IPS-20b (cell line): ENCODE measurements at regions not wholly inside any gene's neighbourhood (a gene's known extent, or its start where the extent isn't known, plus 50 kb on each side); places are given as distances from the start of the nearest gene placed in this dataset.

Source experiments
- H3K27ac ChIP-seq: one replicate; pipeline ENCODE4 v1.5.1; 2013; ENCODE audit warnings: low read length
- H3K27me3 ChIP-seq: 2 replicates; pipeline ENCODE4 v1.6.1; 2013; ENCODE audit warnings: mild to moderate bottlenecking, low read length, inconsistent platforms; ENCODE audit not compliant: insufficient read depth
- H3K36me3 ChIP-seq: 2 replicates; pipeline ENCODE4 v1.6.1; 2013; ENCODE audit warnings: low read depth, mild to moderate bottlenecking, inconsistent platforms, low read length, moderate library complexity; ENCODE audit not compliant: insufficient read depth
- H3K4me1 ChIP-seq: 2 replicates; pipeline ENCODE4 v1.6.1; 2013; ENCODE audit warnings: mild to moderate bottlenecking, control low read depth, inconsistent platforms, low read length, moderate library complexity; ENCODE audit not compliant: insufficient read depth
- H3K4me3 ChIP-seq: 2 replicates; pipeline ENCODE4 v1.5.1; 2013; ENCODE audit warnings: mild to moderate bottlenecking, low read length, inconsistent platforms
- H3K9ac ChIP-seq: 2 replicates; pipeline ENCODE4 v1.6.1; 2013; ENCODE audit warnings: low read depth, mild to moderate bottlenecking, inconsistent platforms, low read length, moderate library complexity
- H3K9me3 ChIP-seq: 2 replicates; pipeline ENCODE4 v1.6.1; 2013; ENCODE audit warnings: mild to moderate bottlenecking, low read depth, low read length, inconsistent platforms; ENCODE audit not compliant: insufficient read depth

DNA sequence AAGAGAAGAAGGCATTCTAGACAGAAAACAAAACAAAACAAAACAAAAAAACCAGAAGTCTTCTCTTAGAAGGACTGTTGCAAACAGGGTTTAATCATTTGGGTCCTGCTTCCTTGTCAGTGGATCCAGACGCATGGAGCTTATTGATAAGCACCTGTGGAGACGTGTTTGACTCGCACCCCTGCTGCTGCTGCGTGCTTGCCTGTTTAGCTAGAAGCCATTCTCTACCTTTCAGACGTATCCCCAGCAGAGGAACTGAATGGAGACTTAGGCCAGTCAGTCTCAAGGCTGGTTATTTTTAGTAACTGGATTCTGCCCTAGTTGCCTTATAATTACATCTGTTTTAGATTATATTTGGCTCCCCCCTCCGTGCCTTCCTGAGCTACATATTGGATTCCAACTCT, 186.1 kb upstream of the EEA1 start:
- Histone ChIP-seq H3K4me1 (no peaks in the 10 kb centered on the region), H3K9me3 (no peaks in the 10 kb centered on the region), H3K9ac (no peak overlapping the region), H3K27ac (no peak overlapping the region), H3K36me3 (no peaks in the 10 kb centered on the region), H3K27me3 (no peaks in the 10 kb centered on the region), H3K4me3 (no peak overlapping the region)

DNA sequence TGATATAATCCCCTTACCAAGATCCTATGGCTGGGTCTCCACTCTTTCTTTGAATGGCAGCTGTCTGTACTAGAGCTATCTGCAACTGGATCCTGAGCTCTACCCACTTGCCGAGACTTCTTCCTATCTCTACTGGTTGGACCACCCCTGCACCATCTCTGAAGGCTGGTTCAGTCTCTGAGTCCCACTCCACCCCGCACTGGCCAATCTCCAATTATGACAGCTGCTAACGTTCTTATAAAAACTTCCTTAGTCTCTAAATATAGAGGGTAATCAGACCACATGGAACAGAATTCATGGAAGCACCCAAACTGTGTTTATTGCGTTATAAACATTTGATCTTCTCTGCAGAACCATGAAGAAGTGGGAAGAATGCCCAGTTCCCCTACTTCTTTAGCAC, 186.6 kb upstream of the EEA1 start:
- no peak overlapping the region for H3K9ac ChIP-seq
- H3K4me3 ChIP-seq: no peak overlapping the region
- no peaks in the 10 kb centered on the region for H3K9me3 ChIP-seq
- no peaks in the 10 kb centered on the region for H3K36me3 ChIP-seq
- H3K27ac ChIP-seq: no peak overlapping the region
- no peaks in the 10 kb centered on the region for H3K4me1 ChIP-seq
- H3K27me3 ChIP-seq: no peaks in the 10 kb centered on the region

DNA sequence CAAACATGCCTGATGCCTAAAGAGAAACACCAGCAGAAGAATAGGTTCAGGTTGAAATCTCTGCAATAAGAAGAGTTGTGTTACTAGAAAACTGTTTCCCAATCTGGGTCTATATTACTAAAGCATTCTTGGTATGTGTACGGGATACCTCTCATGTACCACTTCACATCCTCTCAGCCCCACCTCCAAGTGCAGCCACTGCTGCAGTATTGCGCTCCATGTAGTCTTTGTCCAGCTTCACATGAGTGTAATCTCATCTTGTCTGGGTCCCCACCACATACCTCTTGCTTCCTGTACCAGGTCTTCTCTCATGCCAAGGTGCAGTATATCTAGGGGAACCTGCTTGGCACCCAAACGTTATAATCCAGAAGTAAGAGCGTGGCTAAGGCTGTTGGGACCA, 187.5 kb upstream of the EEA1 start:
- no peaks in the 10 kb centered on the region for H3K36me3 ChIP-seq
- H3K9me3 ChIP-seq: no peaks in the 10 kb centered on the region
- H3K27me3 ChIP-seq: no peaks in the 10 kb centered on the region
- H3K27ac ChIP-seq: no peak overlapping the region
- no peaks in the 10 kb centered on the region for H3K4me1 ChIP-seq
- no peak overlapping the region for H3K9ac ChIP-seq
- H3K4me3 ChIP-seq: no peak overlapping the region

DNA sequence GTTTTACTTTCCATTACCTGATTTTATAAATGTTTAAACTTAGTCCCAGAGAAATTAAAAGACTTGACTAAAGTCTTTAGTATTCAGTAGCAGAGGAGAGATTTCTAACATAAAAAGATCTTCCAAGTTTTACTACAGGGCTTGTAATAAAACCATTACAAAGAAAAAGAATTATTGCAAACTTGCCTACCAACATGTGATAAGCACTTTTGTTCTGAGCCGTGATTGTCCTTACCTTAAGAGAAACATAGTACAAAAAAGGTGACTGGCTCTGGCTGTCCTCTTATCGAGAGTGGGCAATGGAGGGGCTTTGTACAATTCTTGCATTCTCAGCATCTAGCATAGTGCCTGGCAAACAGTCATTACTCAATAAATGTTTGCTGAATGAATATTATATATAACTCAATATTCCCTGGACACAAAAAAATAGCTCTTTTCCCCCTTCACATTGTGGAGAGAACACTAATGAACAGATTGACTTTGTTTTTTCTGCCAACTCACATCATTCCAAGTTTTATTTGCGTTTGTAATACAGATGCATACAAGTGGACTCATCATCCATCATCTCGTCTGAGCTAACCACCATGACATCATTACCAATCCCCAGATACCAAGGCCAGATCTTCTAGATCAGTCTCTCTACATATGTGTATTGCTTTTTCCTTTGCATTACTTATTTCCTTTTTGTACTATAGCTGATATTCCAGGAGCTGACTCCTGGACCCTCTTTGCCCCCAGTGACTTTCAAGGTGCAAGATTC, 192.8 kb upstream of the EEA1 start:
- Histone ChIP-seq H3K27me3 (no peaks in the 10 kb centered on the region), H3K9ac (no peak overlapping the region), H3K4me1 (no peaks in the 10 kb centered on the region), H3K27ac (no peak overlapping the region), H3K36me3 (no peaks in the 10 kb centered on the region), H3K4me3 (no peak overlapping the region), H3K9me3 (no peaks in the 10 kb centered on the region)

DNA sequence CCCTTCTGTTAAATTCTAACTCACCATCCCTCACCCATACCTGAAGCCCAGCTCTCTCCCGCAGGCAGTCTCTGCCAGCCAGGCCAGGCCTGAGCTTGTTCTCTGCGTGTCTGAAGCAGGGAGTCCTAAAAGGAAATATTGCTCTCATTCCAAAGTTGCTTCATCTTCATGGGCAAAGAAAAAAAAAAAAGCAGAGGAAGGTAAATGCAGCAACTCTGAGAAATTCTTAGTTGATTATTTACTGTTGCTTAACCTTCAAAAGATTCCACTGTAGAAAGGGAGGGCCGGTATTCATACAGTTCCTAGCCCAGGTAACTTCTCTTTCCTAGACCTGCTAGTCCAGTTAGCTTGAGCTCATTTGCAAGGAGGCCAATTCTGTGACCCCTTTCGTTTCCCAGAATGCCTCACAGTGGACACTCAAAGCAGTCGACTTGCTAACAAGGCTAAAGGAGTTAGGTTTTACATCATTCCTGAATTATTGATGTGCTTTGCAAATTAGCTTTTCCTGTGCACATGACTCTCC, 193.5 kb upstream of the EEA1 start:
- no peaks in the 10 kb centered on the region for H3K4me1 ChIP-seq

DNA sequence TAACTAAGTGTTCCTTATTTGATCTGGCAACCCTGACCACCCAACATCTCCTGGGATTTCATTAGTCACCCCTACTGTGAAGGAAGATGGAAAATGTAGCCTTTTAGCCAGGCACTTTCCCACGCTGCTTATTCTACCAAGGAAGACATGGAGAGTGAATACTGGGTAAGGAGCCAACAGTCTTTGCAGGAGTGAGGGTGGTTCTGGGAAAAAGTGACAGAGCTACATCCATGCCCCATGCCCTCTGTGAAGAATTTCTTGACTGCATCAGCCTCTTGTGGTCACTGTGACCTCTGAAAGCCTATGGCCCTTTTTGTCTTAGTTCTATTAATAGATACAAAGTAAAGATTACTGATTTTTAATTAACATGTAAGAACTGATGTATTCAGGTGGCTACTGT, 196.0 kb upstream of the EEA1 start:
- Histone ChIP-seq H3K4me3 (no peak overlapping the region), H3K4me1 (no peaks in the 10 kb centered on the region), H3K9me3 (no peaks in the 10 kb centered on the region), H3K27ac (no peak overlapping the region), H3K9ac (no peak overlapping the region), H3K27me3 (no peaks in the 10 kb centered on the region), H3K36me3 (no peaks in the 10 kb centered on the region)

More for the DNA sequence above, 193.5 kb upstream of the EEA1 start:
- Histone ChIP-seq H3K9ac (no peak overlapping the region), H3K27ac (no peak overlapping the region), H3K9me3 (no peaks in the 10 kb centered on the region), H3K36me3 (no peaks in the 10 kb centered on the region), H3K4me3 (no peak overlapping the region), H3K27me3 (no peaks in the 10 kb centered on the region)

DNA sequence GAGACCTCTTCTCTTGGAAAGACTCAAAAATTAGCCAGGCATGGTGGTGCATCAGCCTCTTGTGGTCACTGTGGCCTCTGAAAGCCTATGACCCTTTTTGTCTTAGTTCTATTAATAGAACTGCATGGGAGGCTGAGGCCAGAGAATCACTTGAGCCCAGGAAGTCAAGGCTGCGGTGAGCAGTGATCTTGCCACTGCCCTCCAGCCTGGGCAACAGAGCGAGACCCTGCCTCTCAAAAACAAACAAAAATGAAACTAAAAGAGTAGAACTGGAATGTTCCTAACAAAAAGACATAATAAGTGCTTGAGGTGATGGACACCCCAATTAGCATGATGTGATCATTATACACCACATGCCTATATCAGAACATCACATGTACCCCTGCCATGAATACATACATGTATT, 197.0 kb upstream of the EEA1 start:
- Histone ChIP-seq H3K9me3 (no peaks in the 10 kb centered on the region), H3K4me3 (no peak overlapping the region), H3K9ac (no peak overlapping the region), H3K27ac (no peak overlapping the region), H3K36me3 (no peaks in the 10 kb centered on the region), H3K4me1 (no peaks in the 10 kb centered on the region), H3K27me3 (no peaks in the 10 kb centered on the region)

DNA sequence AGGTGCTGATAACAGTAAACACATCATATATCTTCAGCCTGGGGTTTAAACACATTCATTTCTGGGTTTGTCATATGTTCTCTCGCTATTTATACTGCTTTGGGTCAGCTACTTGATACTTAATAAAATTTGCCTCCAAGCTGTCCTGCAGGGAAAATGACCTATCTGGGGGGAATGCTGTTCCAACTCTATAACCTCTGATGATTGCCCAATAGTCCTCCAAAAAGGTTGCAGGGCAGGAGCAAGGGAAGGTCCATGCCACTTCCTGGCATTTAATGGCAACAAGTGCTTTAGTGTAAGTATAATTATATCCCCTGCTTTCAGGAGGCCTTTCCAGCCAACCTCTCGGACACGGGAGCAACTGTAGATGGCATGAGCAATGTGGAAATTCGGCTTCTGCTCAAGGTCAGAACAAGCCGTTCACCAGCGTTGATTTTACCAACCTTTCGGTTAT, 198.0 kb upstream of the EEA1 start:
- H3K9ac ChIP-seq: no peak overlapping the region
- no peak overlapping the region for H3K27ac ChIP-seq
- H3K36me3 ChIP-seq: no peaks in the 10 kb centered on the region
- no peaks in the 10 kb centered on the region for H3K4me1 ChIP-seq
- no peaks in the 10 kb centered on the region for H3K9me3 ChIP-seq
- no peaks in the 10 kb centered on the region for H3K27me3 ChIP-seq
- H3K4me3 ChIP-seq: no peak overlapping the region

DNA sequence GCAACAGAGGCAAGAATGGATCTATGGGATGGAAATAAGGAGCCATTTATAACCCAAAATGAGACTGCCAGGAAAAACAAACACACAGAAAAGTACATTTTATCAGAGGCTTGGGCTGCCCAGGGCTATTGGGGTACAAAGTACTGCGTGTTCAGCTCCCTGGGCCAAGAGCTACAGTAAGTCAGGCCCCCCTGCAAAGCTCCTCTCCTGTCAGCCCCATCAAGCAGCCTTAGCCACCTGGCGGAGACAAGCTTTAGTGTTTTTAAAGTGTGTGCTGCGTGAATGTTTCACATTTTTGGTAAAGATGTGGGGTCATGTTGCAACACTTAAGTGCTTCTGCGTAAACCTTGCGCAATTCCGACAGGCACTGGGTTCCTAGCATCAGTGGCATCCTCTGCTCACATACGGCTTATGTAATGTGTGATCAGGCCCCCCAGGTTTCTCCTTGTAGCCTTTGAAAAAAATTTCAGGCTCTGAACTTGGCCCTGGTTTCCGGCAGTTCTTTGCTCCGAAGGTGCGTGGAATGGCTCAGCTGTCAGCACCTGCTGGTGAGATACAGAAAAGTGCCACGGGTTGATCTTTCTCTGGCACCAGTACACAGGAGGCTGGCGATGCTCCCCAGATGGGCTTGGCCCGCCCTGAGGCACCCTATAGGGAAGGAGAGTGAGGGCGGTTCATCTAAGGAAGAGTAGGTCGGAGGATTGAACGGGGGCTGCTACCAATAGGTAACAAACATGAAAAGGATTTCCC, 198.7 kb upstream of the EEA1 start:
- no peaks in the 10 kb centered on the region for H3K9me3 ChIP-seq
- no peaks in the 10 kb centered on the region for H3K27me3 ChIP-seq
- H3K9ac ChIP-seq: no peak overlapping the region
- H3K4me3 ChIP-seq: no peak overlapping the region
- no peaks in the 10 kb centered on the region for H3K4me1 ChIP-seq
- no peaks in the 10 kb centered on the region for H3K36me3 ChIP-seq
- no peak overlapping the region for H3K27ac ChIP-seq

DNA sequence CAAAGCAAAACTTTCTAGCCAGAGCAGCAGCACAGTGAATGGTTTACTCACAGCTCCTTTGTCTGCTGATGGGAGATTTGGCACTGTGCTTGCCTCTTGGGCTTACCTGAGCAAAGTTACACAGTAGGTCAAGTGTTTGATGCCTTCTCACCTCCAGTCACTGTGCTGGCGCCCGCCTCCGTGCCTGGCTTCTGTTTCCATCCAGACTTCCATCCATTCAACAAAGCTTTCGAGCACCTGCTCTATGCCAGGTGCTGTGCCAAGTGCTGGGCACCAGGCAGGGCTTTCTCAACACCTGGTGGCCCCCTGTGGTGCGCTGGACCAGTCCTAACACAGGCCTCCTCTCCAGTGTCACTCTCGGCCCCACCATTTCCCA, 199.2 kb upstream of the EEA1 start:
- Histone ChIP-seq H3K36me3 (no peaks in the 10 kb centered on the region), H3K9me3 (no peaks in the 10 kb centered on the region), H3K9ac (no peak overlapping the region), H3K27me3 (no peaks in the 10 kb centered on the region), H3K27ac (no peak overlapping the region), H3K4me3 (no peak overlapping the region), H3K4me1 (no peaks in the 10 kb centered on the region)

DNA sequence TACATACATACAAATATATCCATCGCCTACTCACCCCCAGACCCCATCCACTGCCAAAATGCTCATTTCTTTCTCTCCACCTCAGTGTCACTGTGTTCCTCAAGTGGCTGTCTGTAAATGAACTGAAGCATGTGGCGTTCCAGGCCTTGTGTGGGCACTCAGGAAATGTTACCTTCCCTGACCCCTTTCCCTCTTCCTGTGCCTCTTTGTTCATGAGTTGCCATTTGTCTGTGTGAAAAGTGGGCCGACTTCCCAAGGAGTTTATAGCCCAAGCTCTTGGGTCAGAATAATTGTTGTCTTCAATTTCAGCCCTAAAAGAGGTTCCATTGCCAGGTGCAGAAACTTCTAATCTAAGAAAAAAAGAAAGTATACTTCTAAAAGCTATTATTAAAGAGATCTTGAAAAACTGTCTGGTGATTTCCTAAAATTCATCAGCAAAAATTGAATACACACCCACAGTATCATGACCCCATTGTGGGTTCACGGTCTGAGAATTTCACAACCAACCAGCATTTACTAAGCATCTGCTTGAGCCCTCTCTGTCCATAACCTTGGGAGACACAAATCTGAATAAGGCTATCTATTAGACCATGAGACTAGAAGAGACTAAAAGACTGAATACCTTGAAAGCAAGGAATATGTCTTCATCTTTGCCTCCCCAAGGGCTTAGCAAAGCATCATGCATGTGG, 201.4 kb upstream of the EEA1 start:
- Histone ChIP-seq H3K36me3 (no peaks in the 10 kb centered on the region), H3K9ac (no peak overlapping the region), H3K27ac (no peak overlapping the region), H3K4me3 (no peak overlapping the region), H3K9me3 (no peaks in the 10 kb centered on the region), H3K27me3 (no peaks in the 10 kb centered on the region), H3K4me1 (no peaks in the 10 kb centered on the region)
